SK-N-SH treated with all-trans-retinoic acid at 6 μM for 48 hours (cell line): ENCODE measurements at regions not wholly inside any gene's neighbourhood (a gene's known extent, or its start where the extent isn't known, plus 50 kb on each side); places are given as distances from the start of the nearest gene placed in this dataset.

Experiments
- ATAC-seq: fragments of 200-7000 bp; cut with Tn5 transposase; 3 replicates; pipeline ENCODE4 v1.9.1; 2020; ENCODE audit warnings: mild to moderate bottlenecking, moderate library complexity
- ARNTL ChIP-seq: fragments of 450-650 bp; formaldehyde crosslinking; IDR thresholded peaks from 2 replicates; pipeline ENCODE4 v1.5.0; 2020; ENCODE audit warnings: low read depth, mild to moderate bottlenecking, moderate library complexity, borderline replicate concordance
- BACH2 ChIP-seq: fragments of 250-450 bp; sonication (Bioruptor Pico); IDR thresholded peaks from 2 replicates; pipeline ENCODE4 v1.9.0; 2021; ENCODE audit warnings: mild to moderate bottlenecking, borderline replicate concordance
- ESRRG ChIP-seq: fragments of 250-450 bp; sonication (Bioruptor Pico); IDR thresholded peaks from 2 replicates; pipeline ENCODE4 v1.6.1; 2021; ENCODE audit warnings: mild to moderate bottlenecking
- GLIS3 ChIP-seq: fragments of 250-450 bp; sonication (Bioruptor Pico); IDR thresholded peaks from 2 replicates; pipeline ENCODE4 v1.5.0; 2020; ENCODE audit warnings: mild to moderate bottlenecking, moderate library complexity
- ISL1 ChIP-seq: fragments of 250-450 bp; sonication (Bioruptor Pico); IDR thresholded peaks from 2 replicates; pipeline ENCODE4 v2.1.2; 2022; ENCODE audit warnings: mild to moderate bottlenecking, moderate library complexity
- OSR1 ChIP-seq: fragments of 250-450 bp; sonication (Bioruptor Pico); IDR thresholded peaks from 2 replicates; pipeline ENCODE4 v1.8.0; 2022; ENCODE audit warnings: moderate library complexity, mild to moderate bottlenecking, inconsistent platforms
- PPARA ChIP-seq: fragments of 250-450 bp; sonication (Bioruptor Pico); IDR thresholded peaks from 2 replicates; pipeline ENCODE4 v1.5.0; 2020; ENCODE audit warnings: mild to moderate bottlenecking, borderline replicate concordance
- RARB ChIP-seq: fragments of 250-450 bp; sonication (Bioruptor Pico); IDR thresholded peaks from 2 replicates; pipeline ENCODE4 v1.8.0; 2021; ENCODE audit warnings: mild to moderate bottlenecking, moderate library complexity
- SNAI2 ChIP-seq: fragments of 250-450 bp; sonication (Bioruptor Pico); IDR thresholded peaks from 2 replicates; pipeline ENCODE4 v1.5.0; 2020; ENCODE audit warnings: mild to moderate bottlenecking, moderate library complexity
- TCF4 ChIP-seq: fragments of 250-450 bp; sonication (Bioruptor Pico); IDR thresholded peaks from 2 replicates; pipeline ENCODE4 v1.8.0; 2021; ENCODE audit warnings: mild to moderate bottlenecking, moderate library complexity, borderline replicate concordance
- TOX ChIP-seq: fragments of 250-450 bp; sonication (Bioruptor Pico); IDR thresholded peaks from 2 replicates; pipeline ENCODE4 v1.8.0; 2021; ENCODE audit warnings: mild to moderate bottlenecking, moderate library complexity, borderline replicate concordance
- ZC3H10 ChIP-seq: fragments of 250-450 bp; sonication (Bioruptor Pico); IDR thresholded peaks from 2 replicates; pipeline ENCODE4 v1.5.1; 2021; ENCODE audit warnings: mild to moderate bottlenecking, moderate library complexity
- ZFP3 ChIP-seq: fragments of 250-450 bp; sonication (Bioruptor Pico); IDR thresholded peaks from 2 replicates; pipeline ENCODE4 v1.5.0; 2020; ENCODE audit warnings: mild to moderate bottlenecking, moderate library complexity
- ZFP30 ChIP-seq: fragments of 450-650 bp; formaldehyde crosslinking; IDR thresholded peaks from 2 replicates; pipeline ENCODE4 v1.5.0; 2022; ENCODE audit warnings: mild to moderate bottlenecking, moderate library complexity
- ZNF70 ChIP-seq: fragments of 450-650 bp; formaldehyde crosslinking; IDR thresholded peaks from 2 replicates; pipeline ENCODE4 v1.5.0; 2020; ENCODE audit warnings: mild to moderate bottlenecking, moderate library complexity
- ZNF8 ChIP-seq: fragments of 450-650 bp; formaldehyde crosslinking; IDR thresholded peaks from 2 replicates; pipeline ENCODE4 v1.5.0; 2020; ENCODE audit warnings: mild to moderate bottlenecking, moderate library complexity
- TF ChIP-seq, protein P1 (sequence below): fragments of 250-450 bp; sonication (Bioruptor Pico); IDR thresholded peaks from 2 replicates; pipeline ENCODE4 v1.5.1; 2021; ENCODE audit warnings: mild to moderate bottlenecking, moderate library complexity
- TF ChIP-seq, protein P2 (sequence below): fragments of 250-450 bp; sonication (Bioruptor Pico); IDR thresholded peaks from 2 replicates; pipeline ENCODE4 v1.5.1; 2020; ENCODE audit warnings: low read depth, mild to moderate bottlenecking, moderate library complexity
- TF ChIP-seq, protein P3 (sequence below): fragments of 250-450 bp; sonication (Bioruptor Pico); IDR thresholded peaks from 2 replicates; pipeline ENCODE4 v1.5.0; 2020; ENCODE audit warnings: mild to moderate bottlenecking, moderate library complexity
- TF ChIP-seq, protein P4 (sequence below): fragments of 250-450 bp; sonication (Bioruptor Pico); IDR thresholded peaks from 2 replicates; pipeline ENCODE4 v1.8.0; 2020; ENCODE audit warnings: mild to moderate bottlenecking, moderate library complexity, borderline replicate concordance
- TF ChIP-seq, protein P5 (sequence below): fragments of 250-450 bp; sonication (Bioruptor Pico); IDR thresholded peaks from 2 replicates; pipeline ENCODE4 v1.8.0; 2021; ENCODE audit warnings: low read depth, mild to moderate bottlenecking, moderate library complexity, borderline replicate concordance

DNA sequence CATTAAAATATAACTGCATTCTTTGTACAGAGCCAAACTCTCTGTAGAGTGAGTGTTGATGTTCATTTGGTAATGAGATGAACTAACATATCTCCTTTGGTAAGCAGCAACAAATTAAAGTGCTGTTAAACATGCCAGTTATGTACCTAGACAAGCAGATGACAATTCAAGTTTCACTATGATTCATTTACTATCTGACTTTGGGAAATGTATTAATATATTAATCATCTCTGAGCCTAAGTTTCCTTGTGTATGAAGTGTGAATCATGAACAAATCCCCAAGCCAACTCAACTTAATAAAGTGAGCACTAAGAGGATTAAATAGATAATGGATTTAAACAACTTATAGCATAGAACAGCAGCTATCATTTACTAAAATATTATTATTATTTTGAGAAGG, 1044.2 kb downstream of the GLUD2 start (continued):
- no peak for TF ChIP-seq ZNF70 (CRISPR knock-in tag)
- TF ChIP-seq BACH2 (CRISPR knock-in tag): no peak
- no peak for TF ChIP-seq ZC3H10 (CRISPR knock-in tag)
- TF ChIP-seq TCF4 (CRISPR knock-in tag): no peak
- TF ChIP-seq, protein P1, sequence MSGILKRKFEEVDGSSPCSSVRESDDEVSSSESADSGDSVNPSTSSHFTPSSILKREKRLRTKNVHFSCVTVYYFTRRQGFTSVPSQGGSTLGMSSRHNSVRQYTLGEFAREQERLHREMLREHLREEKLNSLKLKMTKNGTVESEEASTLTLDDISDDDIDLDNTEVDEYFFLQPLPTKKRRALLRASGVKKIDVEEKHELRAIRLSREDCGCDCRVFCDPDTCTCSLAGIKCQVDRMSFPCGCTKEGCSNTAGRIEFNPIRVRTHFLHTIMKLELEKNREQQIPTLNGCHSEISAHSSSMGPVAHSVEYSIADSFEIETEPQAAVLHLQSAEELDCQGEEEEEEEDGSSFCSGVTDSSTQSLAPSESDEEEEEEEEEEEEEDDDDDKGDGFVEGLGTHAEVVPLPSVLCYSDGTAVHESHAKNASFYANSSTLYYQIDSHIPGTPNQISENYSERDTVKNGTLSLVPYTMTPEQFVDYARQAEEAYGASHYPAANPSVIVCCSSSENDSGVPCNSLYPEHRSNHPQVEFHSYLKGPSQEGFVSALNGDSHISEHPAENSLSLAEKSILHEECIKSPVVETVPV (CRISPR knock-in tag): no peak
- TF ChIP-seq OSR1 (CRISPR knock-in tag): no peak

DNA sequence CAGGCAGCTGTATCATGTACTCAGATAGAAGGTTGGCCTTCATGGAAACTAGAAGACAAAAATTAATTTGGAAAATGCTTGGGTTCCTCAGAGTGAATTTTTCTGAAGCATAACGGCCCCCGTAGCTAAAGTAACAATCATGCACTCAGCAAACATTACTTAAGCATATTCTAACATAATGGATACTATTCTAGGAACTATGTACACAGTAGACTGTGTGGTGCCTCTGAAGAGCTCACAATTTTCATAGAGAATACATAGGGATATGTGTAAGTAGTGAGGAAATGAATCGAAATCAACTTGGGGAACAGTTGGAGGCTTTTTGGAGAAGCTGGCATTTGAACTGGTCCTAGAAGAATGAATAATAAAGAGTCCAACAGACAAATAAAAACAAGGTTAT, 1045.0 kb downstream of the GLUD2 start:
- TF ChIP-seq ZFP30 (no peak), ESRRG (CRISPR knock-in tag) (no peak), RARB (no peak), TCF4 (CRISPR knock-in tag) (no peak), GLIS3 (CRISPR knock-in tag) (no peak), OSR1 (CRISPR knock-in tag) (no peak), ZNF8 (CRISPR knock-in tag) (no peak), ARNTL (CRISPR knock-in tag) (no peak), ISL1 (no peak)
- TF ChIP-seq, protein P2, sequence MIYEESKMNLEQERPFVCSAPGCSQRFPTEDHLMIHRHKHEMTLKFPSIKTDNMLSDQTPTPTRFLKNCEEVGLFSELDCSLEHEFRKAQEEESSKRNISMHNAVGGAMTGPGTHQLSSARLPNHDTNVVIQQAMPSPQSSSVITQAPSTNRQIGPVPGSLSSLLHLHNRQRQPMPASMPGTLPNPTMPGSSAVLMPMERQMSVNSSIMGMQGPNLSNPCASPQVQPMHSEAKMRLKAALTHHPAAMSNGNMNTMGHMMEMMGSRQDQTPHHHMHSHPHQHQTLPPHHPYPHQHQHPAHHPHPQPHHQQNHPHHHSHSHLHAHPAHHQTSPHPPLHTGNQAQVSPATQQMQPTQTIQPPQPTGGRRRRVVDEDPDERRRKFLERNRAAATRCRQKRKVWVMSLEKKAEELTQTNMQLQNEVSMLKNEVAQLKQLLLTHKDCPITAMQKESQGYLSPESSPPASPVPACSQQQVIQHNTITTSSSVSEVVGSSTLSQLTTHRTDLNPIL (CRISPR knock-in tag): no peak
- TF ChIP-seq, protein P3, sequence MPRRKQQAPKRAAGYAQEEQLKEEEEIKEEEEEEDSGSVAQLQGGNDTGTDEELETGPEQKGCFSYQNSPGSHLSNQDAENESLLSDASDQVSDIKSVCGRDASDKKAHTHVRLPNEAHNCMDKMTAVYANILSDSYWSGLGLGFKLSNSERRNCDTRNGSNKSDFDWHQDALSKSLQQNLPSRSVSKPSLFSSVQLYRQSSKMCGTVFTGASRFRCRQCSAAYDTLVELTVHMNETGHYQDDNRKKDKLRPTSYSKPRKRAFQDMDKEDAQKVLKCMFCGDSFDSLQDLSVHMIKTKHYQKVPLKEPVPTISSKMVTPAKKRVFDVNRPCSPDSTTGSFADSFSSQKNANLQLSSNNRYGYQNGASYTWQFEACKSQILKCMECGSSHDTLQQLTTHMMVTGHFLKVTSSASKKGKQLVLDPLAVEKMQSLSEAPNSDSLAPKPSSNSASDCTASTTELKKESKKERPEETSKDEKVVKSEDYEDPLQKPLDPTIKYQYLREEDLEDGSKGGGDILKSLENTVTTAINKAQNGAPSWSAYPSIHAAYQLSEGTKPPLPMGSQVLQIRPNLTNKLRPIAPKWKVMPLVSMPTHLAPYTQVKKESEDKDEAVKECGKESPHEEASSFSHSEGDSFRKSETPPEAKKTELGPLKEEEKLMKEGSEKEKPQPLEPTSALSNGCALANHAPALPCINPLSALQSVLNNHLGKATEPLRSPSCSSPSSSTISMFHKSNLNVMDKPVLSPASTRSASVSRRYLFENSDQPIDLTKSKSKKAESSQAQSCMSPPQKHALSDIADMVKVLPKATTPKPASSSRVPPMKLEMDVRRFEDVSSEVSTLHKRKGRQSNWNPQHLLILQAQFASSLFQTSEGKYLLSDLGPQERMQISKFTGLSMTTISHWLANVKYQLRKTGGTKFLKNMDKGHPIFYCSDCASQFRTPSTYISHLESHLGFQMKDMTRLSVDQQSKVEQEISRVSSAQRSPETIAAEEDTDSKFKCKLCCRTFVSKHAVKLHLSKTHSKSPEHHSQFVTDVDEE (CRISPR knock-in tag): no peak
- TF ChIP-seq, protein P1 (CRISPR knock-in tag): no peak
- no peak for ATAC-seq

DNA sequence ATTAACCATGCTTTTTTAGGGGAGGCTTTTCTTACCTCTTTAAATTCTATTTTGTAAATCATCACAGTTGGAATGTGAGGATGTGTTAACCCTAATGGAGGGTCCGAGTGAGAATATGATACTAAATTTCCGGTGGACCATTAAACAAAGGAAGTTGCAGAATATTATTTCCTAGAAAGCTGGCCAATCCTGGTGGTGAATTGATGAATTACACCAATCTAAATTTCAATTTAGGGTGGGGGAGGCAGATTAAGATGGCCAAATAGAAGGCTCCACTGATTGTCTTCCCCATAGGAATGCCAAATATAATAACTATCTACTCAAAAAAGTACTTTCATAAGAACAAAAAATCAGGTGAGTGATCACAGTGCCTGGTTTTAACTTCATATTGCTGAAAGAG, 1045.6 kb downstream of the GLUD2 start:
- TF ChIP-seq RARB: no peak
- TF ChIP-seq PPARA (CRISPR knock-in tag): no peak
- TF ChIP-seq, protein P2 (CRISPR knock-in tag): no peak
- TF ChIP-seq, protein P1 (CRISPR knock-in tag): no peak
- TF ChIP-seq TOX (CRISPR knock-in tag): no peak
- no peak for TF ChIP-seq GLIS3 (CRISPR knock-in tag)
- no peak for TF ChIP-seq ZNF8 (CRISPR knock-in tag)
- TF ChIP-seq, all 23 proteins: peak for 0
- no peak for ATAC-seq

DNA sequence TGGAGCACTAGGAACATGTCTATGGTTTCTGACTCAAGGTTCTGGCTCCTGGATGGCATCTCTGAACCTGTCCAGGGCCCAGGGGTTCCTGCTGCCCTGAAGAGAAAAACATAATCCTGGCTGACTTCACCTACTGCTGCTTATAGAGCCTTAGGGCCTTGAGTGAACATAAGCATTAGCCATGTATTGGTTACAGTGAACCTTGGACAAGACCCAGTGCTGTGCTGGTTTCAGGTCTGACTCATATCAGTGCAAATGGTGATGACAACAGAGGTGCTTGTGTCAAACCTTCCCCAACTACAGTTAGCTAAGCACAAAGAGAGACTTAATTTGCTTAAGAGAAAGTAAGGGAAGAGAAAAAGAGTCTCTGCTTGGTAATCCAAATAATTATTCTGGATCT, 1047.2 kb downstream of the GLUD2 start:
- no peak for ATAC-seq
- no peak for TF ChIP-seq SNAI2 (CRISPR knock-in tag)
- TF ChIP-seq ESRRG (CRISPR knock-in tag): no peak
- no peak for TF ChIP-seq ARNTL (CRISPR knock-in tag)
- TF ChIP-seq, protein P4, sequence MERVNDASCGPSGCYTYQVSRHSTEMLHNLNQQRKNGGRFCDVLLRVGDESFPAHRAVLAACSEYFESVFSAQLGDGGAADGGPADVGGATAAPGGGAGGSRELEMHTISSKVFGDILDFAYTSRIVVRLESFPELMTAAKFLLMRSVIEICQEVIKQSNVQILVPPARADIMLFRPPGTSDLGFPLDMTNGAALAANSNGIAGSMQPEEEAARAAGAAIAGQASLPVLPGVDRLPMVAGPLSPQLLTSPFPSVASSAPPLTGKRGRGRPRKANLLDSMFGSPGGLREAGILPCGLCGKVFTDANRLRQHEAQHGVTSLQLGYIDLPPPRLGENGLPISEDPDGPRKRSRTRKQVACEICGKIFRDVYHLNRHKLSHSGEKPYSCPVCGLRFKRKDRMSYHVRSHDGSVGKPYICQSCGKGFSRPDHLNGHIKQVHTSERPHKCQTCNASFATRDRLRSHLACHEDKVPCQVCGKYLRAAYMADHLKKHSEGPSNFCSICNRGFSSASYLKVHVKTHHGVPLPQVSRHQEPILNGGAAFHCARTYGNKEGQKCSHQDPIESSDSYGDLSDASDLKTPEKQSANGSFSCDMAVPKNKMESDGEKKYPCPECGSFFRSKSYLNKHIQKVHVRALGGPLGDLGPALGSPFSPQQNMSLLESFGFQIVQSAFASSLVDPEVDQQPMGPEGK (CRISPR knock-in tag): no peak
- no peak for TF ChIP-seq TOX (CRISPR knock-in tag)
- no peak for TF ChIP-seq ZC3H10 (CRISPR knock-in tag)
- no peak for TF ChIP-seq ZNF70 (CRISPR knock-in tag)
- TF ChIP-seq, protein P5, sequence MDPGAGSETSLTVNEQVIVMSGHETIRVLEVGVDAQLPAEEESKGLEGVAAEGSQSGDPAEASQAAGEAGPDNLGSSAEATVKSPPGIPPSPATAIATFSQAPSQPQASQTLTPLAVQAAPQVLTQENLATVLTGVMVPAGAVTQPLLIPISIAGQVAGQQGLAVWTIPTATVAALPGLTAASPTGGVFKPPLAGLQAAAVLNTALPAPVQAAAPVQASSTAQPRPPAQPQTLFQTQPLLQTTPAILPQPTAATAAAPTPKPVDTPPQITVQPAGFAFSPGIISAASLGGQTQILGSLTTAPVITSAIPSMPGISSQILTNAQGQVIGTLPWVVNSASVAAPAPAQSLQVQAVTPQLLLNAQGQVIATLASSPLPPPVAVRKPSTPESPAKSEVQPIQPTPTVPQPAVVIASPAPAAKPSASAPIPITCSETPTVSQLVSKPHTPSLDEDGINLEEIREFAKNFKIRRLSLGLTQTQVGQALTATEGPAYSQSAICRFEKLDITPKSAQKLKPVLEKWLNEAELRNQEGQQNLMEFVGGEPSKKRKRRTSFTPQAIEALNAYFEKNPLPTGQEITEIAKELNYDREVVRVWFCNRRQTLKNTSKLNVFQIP (CRISPR knock-in tag): no peak
- TF ChIP-seq PPARA (CRISPR knock-in tag): no peak
- no peak for TF ChIP-seq ZFP30
- TF ChIP-seq TCF4 (CRISPR knock-in tag): no peak
- no peak for TF ChIP-seq ZFP3 (CRISPR knock-in tag)
- no peak for TF ChIP-seq ISL1
- TF ChIP-seq RARB: no peak
